A673 (cell line): ENCODE measurements at regions not wholly inside any gene's neighbourhood (a gene's known extent, or its start where the extent isn't known, plus 50 kb on each side); places are given as distances from the start of the nearest gene placed in this dataset.

Experiments used
- BruUV-seq: library from RNA; stranded (reverse); fragments of 400-500 nt; replicated peaks from 2 replicates; lab custom pipeline; 2021; lab: Mats Ljungman, UMichigan
- CTCF ChIA-PET: fragments of 300-600 bp; sonication (Branson Sonifier 250); formaldehyde crosslinking; loops from one replicate; lab custom pipeline; 2022; ENCODE audit warnings: antibody characterized with exemption; lab: Charles Lee
- POLR2A ChIA-PET: fragments of 300-600 bp; sonication (Branson Sonifier 250); formaldehyde crosslinking; loops from one replicate; lab custom pipeline; 2022; ENCODE audit warnings: antibody characterized with exemption; ENCODE audit not compliant: low non-redundant PET; lab: Charles Lee
- DNase-seq: peaks from one replicate; pipeline ENCODE4 v3.0.0-alpha.2; 2015; ENCODE audit warnings: low spot score
- H3K27ac ChIP-seq: fragments of 200-600 bp; sonication (generic); 2 replicates; pipeline ENCODE4 v1.5.1; 2016; ENCODE audit warnings: mixed run types, low read depth, mild to moderate bottlenecking, mixed read lengths, antibody characterized with exemption, low read length; ENCODE audit not compliant: poor library complexity, severe bottlenecking
- H3K27me3 ChIP-seq: fragments of 200-600 bp; sonication (generic); replicated peaks from 2 replicates; pipeline ENCODE4 v1.6.1; 2017; ENCODE audit warnings: mixed run types, low read depth, mild to moderate bottlenecking, mixed read lengths, antibody characterized with exemption, low read length; ENCODE audit not compliant: insufficient read depth, poor library complexity
- H3K36me3 ChIP-seq: fragments of 200-600 bp; sonication (generic); 2 replicates; pipeline ENCODE4 v1.6.1; 2016; ENCODE audit warnings: mixed run types, mild to moderate bottlenecking, mixed read lengths, antibody characterized with exemption, low read length; ENCODE audit not compliant: insufficient read depth, poor library complexity, severe bottlenecking
- H3K4me1 ChIP-seq: fragments of 200-600 bp; sonication (generic); 2 replicates; pipeline ENCODE4 v1.6.1; 2017; ENCODE audit warnings: mixed run types, mild to moderate bottlenecking, mixed read lengths, antibody characterized with exemption, low read length; ENCODE audit not compliant: insufficient read depth, poor library complexity, severe bottlenecking
- H3K4me3 ChIP-seq: fragments of 200-600 bp; sonication (generic); 2 replicates; pipeline ENCODE4 v1.5.1; 2016; ENCODE audit warnings: low read depth, mixed run types, mild to moderate bottlenecking, mixed read lengths, low read length; ENCODE audit not compliant: poor library complexity, severe bottlenecking
- H3K9me3 ChIP-seq: fragments of 200-600 bp; sonication (generic); 2 replicates; pipeline ENCODE4 v1.6.1; 2016; ENCODE audit warnings: mixed run types, low read depth, mild to moderate bottlenecking, mixed read lengths, antibody characterized with exemption, low read length; ENCODE audit not compliant: poor library complexity, severe bottlenecking
- EZH2 ChIP-seq: fragments of 200-600 bp; sonication (generic); IDR thresholded peaks from 2 replicates; pipeline ENCODE4 v1.6.1; 2017; ENCODE audit warnings: borderline replicate concordance, low read depth, mild to moderate bottlenecking, mixed read lengths, antibody characterized with exemption, low read length; ENCODE audit not compliant: poor library complexity, severe bottlenecking
- intact Hi-C: fragments of 100-400 bp; cut with micrococcal nuclease; formaldehyde crosslinking; loops from one replicate; pipeline ENCODE4 v1.10.0; 2022; ENCODE audit not compliant: unreplicated experiment
- TF ChIP-seq, protein P1 (sequence below): fragments of 300-800, 200-600 bp; sonication (generic); conservative IDR thresholded peaks from 2 replicates; pipeline ENCODE4 v1.5.1; 2017; ENCODE audit warnings: low read depth, mild to moderate bottlenecking, antibody characterized with exemption, low read length, moderate library complexity, mixed read lengths

DNA sequence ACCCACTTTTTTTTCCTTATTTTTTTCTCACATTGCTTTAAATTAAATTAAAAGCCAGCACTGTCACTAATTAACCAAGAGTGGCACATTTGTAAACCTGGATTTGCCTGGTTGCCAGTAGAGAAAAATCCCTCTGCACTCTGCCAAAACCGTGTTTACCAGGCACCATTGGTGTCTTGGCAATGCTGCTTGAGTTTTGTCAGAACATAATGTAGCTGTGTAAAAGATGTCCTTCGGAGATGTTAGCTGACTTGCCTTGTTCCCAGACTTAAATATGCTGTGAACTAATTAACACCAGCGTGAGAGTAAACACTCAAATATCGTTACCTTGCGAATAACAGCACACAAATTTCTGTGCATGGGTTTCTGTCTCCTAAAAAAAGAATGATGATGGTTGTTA is 694.9 kb upstream of the ID4 start:
- no TSS peak for BruUV-seq
- Histone ChIP-seq H3K36me3 (no peaks in the 10 kb centered on the region), H3K9me3 (no peaks in the 10 kb centered on the region), H3K27me3 (no peaks in the 10 kb centered on the region), H3K4me1 (no peaks in the 10 kb centered on the region), H3K4me3 (no peak overlapping the region), H3K27ac (no peak overlapping the region)
- DNase-seq: no peak
- no peak for TF ChIP-seq EZH2
- TF ChIP-seq, protein P1, sequence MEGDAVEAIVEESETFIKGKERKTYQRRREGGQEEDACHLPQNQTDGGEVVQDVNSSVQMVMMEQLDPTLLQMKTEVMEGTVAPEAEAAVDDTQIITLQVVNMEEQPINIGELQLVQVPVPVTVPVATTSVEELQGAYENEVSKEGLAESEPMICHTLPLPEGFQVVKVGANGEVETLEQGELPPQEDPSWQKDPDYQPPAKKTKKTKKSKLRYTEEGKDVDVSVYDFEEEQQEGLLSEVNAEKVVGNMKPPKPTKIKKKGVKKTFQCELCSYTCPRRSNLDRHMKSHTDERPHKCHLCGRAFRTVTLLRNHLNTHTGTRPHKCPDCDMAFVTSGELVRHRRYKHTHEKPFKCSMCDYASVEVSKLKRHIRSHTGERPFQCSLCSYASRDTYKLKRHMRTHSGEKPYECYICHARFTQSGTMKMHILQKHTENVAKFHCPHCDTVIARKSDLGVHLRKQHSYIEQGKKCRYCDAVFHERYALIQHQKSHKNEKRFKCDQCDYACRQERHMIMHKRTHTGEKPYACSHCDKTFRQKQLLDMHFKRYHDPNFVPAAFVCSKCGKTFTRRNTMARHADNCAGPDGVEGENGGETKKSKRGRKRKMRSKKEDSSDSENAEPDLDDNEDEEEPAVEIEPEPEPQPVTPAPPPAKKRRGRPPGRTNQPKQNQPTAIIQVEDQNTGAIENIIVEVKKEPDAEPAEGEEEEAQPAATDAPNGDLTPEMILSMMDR: no peak
- CTCF ChIA-PET: no interaction called here
- POLR2A ChIA-PET: no interaction called here
- intact Hi-C loops: no loop called here

DNA sequence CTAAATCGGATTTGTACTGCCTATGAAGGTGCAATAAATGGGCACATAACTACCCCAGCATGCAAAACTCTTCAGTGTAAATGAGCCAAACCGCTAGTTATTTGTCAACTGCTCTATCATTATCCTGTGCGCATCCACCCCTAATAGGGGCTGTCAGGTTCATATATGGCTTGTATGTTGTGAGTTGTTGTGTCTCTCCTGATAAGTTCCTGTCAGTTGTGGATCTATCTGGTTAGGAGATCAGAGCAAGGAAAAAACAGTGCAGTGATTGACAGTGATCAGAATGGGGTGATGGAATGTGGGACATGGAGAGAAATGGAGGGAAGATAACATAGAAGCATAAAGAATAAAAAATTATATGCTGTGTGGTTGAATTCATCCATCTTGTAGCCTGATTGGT is 686.9 kb upstream of the ID4 start:
- no TSS peak for BruUV-seq
- Histone ChIP-seq H3K4me3 (no peak overlapping the region), H3K4me1 (no peaks in the 10 kb centered on the region), H3K27me3 (no peaks in the 10 kb centered on the region), H3K27ac (no peak overlapping the region), H3K36me3 (no peaks in the 10 kb centered on the region), H3K9me3 (no peaks in the 10 kb centered on the region)
- ChIA-PET POLR2A (interaction anchor here (0.6 kb wide), 1 partner anchor 333 kb away, joined by 5 read pairs; no protein-coding TSS in a partner anchor), CTCF (no interaction called here)
- no peak for DNase-seq
- TF ChIP-seq, protein P1: no peak
- no peak for TF ChIP-seq EZH2
- intact Hi-C loops: no loop called here

DNA sequence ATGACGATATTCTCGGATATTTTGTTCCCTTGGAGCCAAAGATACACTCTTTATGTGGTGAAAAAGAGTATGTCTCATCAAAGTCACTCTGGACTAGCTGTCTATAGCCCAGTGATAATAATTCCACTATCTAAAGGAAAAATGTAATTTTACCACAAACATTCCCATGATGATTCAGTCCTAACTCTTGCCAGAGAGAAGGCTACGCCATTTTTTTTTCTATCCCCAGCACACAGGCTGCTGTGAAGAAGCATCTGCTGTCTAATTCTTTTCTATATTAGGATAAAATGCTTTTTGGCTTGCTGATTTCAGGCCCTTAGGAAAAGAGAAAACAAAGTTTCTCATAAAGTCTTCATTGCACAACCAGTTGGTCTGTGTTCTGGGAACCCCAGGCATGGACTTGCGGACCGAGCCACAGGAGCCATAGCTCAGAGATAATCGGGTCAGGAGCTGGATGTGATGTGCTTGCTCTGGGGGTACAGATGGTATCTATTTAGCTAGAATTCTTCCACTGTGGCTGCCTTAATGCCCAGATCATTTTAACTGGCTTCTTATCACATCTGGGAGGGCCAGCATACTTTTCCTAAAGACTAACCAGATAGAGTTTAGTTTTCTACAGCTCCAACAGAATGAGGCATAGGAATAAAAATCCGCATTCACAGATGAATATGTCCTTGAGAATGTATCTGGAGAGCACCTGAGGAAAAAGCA is 683.7 kb upstream of the ID4 start:
- DNase-seq: no peak

More for the DNA sequence above, 683.7 kb upstream of the ID4 start:
- CTCF ChIA-PET: no interaction called here
- intact Hi-C loops: no loop called here
- H3K4me1 ChIP-seq: no peaks in the 10 kb centered on the region
- POLR2A ChIA-PET: no interaction called here
- no peaks in the 10 kb centered on the region for H3K9me3 ChIP-seq
- H3K36me3 ChIP-seq: no peaks in the 10 kb centered on the region
- no peak overlapping the region for H3K4me3 ChIP-seq
- TF ChIP-seq, protein P1: no peak
- TF ChIP-seq EZH2: no peak
- no peaks in the 10 kb centered on the region for H3K27me3 ChIP-seq
- BruUV-seq: no TSS peak
- H3K27ac ChIP-seq: no peak overlapping the region
